Smooth muscle cell (in vitro differentiated cells): ENCODE measurements at regions not wholly inside any gene's neighbourhood (a gene's known extent, or its start where the extent isn't known, plus 50 kb on each side); places are given as distances from the start of the nearest gene placed in this dataset.
A peak's percentile ranks its signal among the peaks of the same experiment; 100 is the strongest.

Experiments used
- DNase-seq: peaks from one replicate; lab custom pipeline; 2025; ENCODE audit not compliant: unreplicated experiment; lab: John Stamatoyannopoulos, UW
- H2AFZ ChIP-seq: fragments of 200-600 bp; sonication (generic); 2 replicates; pipeline ENCODE4 v1.6.0; 2016; ENCODE audit warnings: antibody characterized with exemption, low read depth, mild to moderate bottlenecking
- H3F3A ChIP-seq: fragments of 200-600 bp; sonication (generic); 2 replicates; pipeline ENCODE4 v1.6.0; 2017; ENCODE audit warnings: antibody characterized with exemption, low read depth
- H3K27ac ChIP-seq: fragments of 200-600 bp; sonication (generic); 2 replicates; pipeline ENCODE4 v1.5.1; 2016; ENCODE audit warnings: low read depth, mild to moderate bottlenecking
- H3K27me3 ChIP-seq: fragments of 200-600 bp; sonication (generic); 2 replicates; pipeline ENCODE4 v1.6.1; 2016; ENCODE audit warnings: low read depth, mild to moderate bottlenecking
- H3K36me3 ChIP-seq: fragments of 200-600 bp; sonication (generic); 2 replicates; pipeline ENCODE4 v1.5.1; 2016; ENCODE audit warnings: low read depth
- H3K4me1 ChIP-seq: fragments of 200-600 bp; sonication (generic); 2 replicates; pipeline ENCODE4 v1.5.1; 2016; ENCODE audit warnings: low read depth
- H3K4me2 ChIP-seq: fragments of 200-600 bp; sonication (generic); 2 replicates; pipeline ENCODE4 v1.6.0; 2016; ENCODE audit warnings: mild to moderate bottlenecking
- H3K4me3 ChIP-seq: fragments of 200-600 bp; sonication (generic); 2 replicates; pipeline ENCODE4 v1.5.1; 2016; ENCODE audit warnings: mild to moderate bottlenecking
- H3K79me2 ChIP-seq: fragments of 200-600 bp; sonication (generic); 2 replicates; pipeline ENCODE4 v1.6.0; 2016; ENCODE audit warnings: low read depth, mild to moderate bottlenecking
- H3K9ac ChIP-seq: fragments of 200-600 bp; sonication (generic); 2 replicates; pipeline ENCODE4 v1.6.0; 2016; ENCODE audit warnings: low read depth
- H3K9me3 ChIP-seq: fragments of 200-600 bp; sonication (generic); replicated peaks from 2 replicates; pipeline ENCODE4 v1.5.1; 2016; ENCODE audit warnings: low read depth
- H4K20me1 ChIP-seq: fragments of 200-600 bp; sonication (generic); 2 replicates; pipeline ENCODE4 v1.6.0; 2016; ENCODE audit warnings: low read depth
- CTCF ChIP-seq: fragments of 200-600 bp; sonication (generic); IDR thresholded peaks from 2 replicates; pipeline ENCODE4 v1.5.1; 2017; ENCODE audit warnings: borderline replicate concordance, mild to moderate bottlenecking, antibody characterized with exemption; ENCODE audit not compliant: insufficient read depth, poor library complexity, severe bottlenecking
- WGBS: methylation state at CpG from one replicate; pipeline ENCODE4 v1.1.7; 2016; ENCODE audit warnings: low lambda C conversion rate; 5-methylcytosine and 5-hydroxymethylcytosine counted together

GRCh38 chr6:146999766-147000165, 204.5 kb upstream of the STXBP5 start:
- WGBS: 95% methylated on average over 5 of the region's 5 CpGs
- Histone ChIP-seq H3K27me3 (no peaks in the 10 kb centered on the region), H3F3A (peaks cover 3% of the 10 kb centered on the region), H3K4me1 (no peaks in the 10 kb centered on the region), H4K20me1 (no peaks in the 10 kb centered on the region), H3K36me3 (no peaks in the 10 kb centered on the region), H3K9me3 (no peaks in the 10 kb centered on the region), H3K4me3 (no peak overlapping the region), H3K4me2 (no peak overlapping the region), H3K9ac (no peak overlapping the region), H3K27ac (no peak overlapping the region), H3K79me2 (no peaks in the 10 kb centered on the region), H2AFZ (no peak overlapping the region)
- no peak for DNase-seq
- no peak for TF ChIP-seq CTCF

GRCh38 chr6:147000545-147001488, 203.4 kb upstream of the STXBP5 start:
- TF ChIP-seq CTCF: no peak
- no peak for DNase-seq
- Histone ChIP-seq H3K9ac (no peak overlapping the region), H3K4me2 (peak overlapping the region; percentile 69), H3F3A (peaks cover 3% of the 10 kb centered on the region), H3K79me2 (no peaks in the 10 kb centered on the region), H3K36me3 (no peaks in the 10 kb centered on the region), H3K4me1 (no peaks in the 10 kb centered on the region), H4K20me1 (no peaks in the 10 kb centered on the region), H2AFZ (peak overlapping the region; percentile 66), H3K9me3 (no peaks in the 10 kb centered on the region), H3K27ac (no peak overlapping the region), H3K4me3 (no peak overlapping the region), H3K27me3 (no peaks in the 10 kb centered on the region)
- WGBS: 29% methylated on average over 9 of the region's 9 CpGs

- no peak for DNase-seq
- H3K9me3 ChIP-seq: no peaks in the 10 kb centered on the region
- no peaks in the 10 kb centered on the region for H3K4me1 ChIP-seq
- no peak for TF ChIP-seq CTCF
- H3K27me3 ChIP-seq: no peaks in the 10 kb centered on the region
- no peak overlapping the region for H3K4me2 ChIP-seq
- H2AFZ ChIP-seq: no peak overlapping the region
- no peaks in the 10 kb centered on the region for H4K20me1 ChIP-seq
- no peak overlapping the region for H3K9ac ChIP-seq
- no peak overlapping the region for H3K4me3 ChIP-seq
- WGBS: 67% methylated on average over 1 of the region's 1 CpG
- no peaks in the 10 kb centered on the region for H3K79me2 ChIP-seq
- peaks cover 3% of the 10 kb centered on the region for H3F3A ChIP-seq
- no peak overlapping the region for H3K27ac ChIP-seq
- no peaks in the 10 kb centered on the region for H3K36me3 ChIP-seq
Observed at GRCh38 chr6:147001621-147002020, 202.6 kb upstream of the STXBP5 start.

- Histone ChIP-seq H3F3A (no peaks in the 10 kb centered on the region), H3K27ac (no peak overlapping the region), H3K4me3 (no peak overlapping the region), H4K20me1 (no peaks in the 10 kb centered on the region), H3K9me3 (no peaks in the 10 kb centered on the region), H3K4me2 (no peak overlapping the region), H3K79me2 (no peaks in the 10 kb centered on the region), H3K36me3 (no peaks in the 10 kb centered on the region), H3K9ac (no peak overlapping the region), H3K4me1 (no peaks in the 10 kb centered on the region), H3K27me3 (no peaks in the 10 kb centered on the region), H2AFZ (no peak overlapping the region)
- no peak for DNase-seq
- no peak for TF ChIP-seq CTCF
Observed at GRCh38 chr6:147003186-147003585, 201.0 kb upstream of the STXBP5 start.
